IMR-90 (cell line): ENCODE measurements at regions not wholly inside any gene's neighbourhood (a gene's known extent, or its start where the extent isn't known, plus 50 kb on each side); places are given as distances from the start of the nearest gene placed in this dataset.

ENCODE experiments used
- BHLHE40 ChIP-seq: fragments of 150-350 bp; IDR thresholded peaks from 2 replicates; pipeline ENCODE4 v1.6.1; 2016; ENCODE audit warnings: mild to moderate bottlenecking, low read depth, low read length
- CEBPB ChIP-seq: IDR thresholded peaks from 2 replicates; pipeline ENCODE4 v1.6.1; 2012; ENCODE audit warnings: low read depth, low read length, improper control_type of control experiment
- CTCF ChIP-seq: conservative IDR thresholded peaks from 2 replicates; pipeline ENCODE4 v1.5.1; 2012; ENCODE audit warnings: mild to moderate bottlenecking, low read depth, low read length, improper control_type of control experiment
- POLR2A ChIP-seq: IDR thresholded peaks from 2 replicates; pipeline ENCODE4 v1.6.1; 2012; ENCODE audit warnings: mild to moderate bottlenecking, low read depth, low read length
- SMC3 ChIP-seq: fragments of 150-350 bp; IDR thresholded peaks from 2 replicates; pipeline ENCODE4 v1.6.1; 2016; ENCODE audit warnings: low read depth, mild to moderate bottlenecking, antibody characterized with exemption, low read length, moderate library complexity

- no peak for TF ChIP-seq CTCF
- TF ChIP-seq POLR2A: no peak
- no peak for TF ChIP-seq BHLHE40
- no peak for TF ChIP-seq CEBPB
- no peak for TF ChIP-seq SMC3
These were observed 64.6 kb upstream of the TAF1B start for GRCh38 chr2:9778471-9779316.
